ENCODE measurements at regions not wholly inside any gene's neighbourhood (a gene's known extent, or its start where the extent isn't known, plus 50 kb on each side); places are given as distances from the start of the nearest gene placed in this dataset.
"Not testable (repeated sequence)": the region's sequence is repeated elsewhere in the genome, so short reads cannot be mapped to it uniquely, and the experiment has no call there.

DNA sequence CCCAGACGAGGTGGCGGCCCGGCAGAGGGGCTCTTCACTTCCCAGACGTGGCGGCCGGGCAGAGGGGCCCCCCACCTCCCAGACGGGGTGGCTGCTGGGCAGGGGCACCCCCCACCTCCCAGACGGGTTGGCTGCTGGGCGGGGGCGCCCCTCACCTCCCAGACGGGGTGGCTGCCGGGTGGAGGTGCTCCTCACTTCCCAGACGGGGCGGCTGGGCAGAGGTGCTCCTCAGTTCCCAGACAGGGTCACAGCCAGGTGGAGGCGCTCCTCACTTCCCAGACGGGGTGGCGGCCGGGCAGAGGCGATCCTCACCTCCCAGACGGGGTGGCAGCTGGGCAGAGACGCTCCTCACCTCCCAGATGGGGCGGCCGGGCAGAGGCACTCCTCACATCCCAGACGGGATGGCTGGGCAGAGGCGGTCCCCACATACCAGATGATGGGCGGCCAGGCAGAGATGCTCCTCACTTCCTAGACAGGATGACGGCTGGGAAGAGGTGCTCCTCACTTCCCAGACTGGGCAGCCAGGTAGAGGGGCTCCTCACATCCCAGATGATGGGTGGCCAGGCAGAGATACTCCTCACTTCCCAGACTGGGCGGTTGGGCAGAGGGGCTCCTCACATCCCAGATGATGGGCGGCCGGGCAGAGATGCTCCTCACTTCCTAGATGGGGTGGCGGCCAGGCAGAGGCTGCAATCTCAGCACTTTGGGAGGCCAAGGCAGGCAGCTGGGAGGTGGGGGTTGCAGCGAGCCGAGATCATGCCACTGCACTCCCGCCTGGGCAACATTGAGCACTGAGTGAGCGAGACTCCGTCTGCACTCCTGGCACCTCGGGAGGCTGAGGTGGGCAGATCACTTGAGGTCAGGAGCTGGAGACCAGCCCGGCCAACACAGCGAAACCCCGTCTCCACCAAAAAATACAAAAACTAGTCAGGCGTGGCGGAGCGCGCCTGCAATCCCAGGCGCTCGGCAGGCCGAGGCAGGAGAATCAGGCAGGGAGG, 391.6 kb upstream of the CYLC2 start:
- not testable (repeated sequence) for TF ChIP-seq CTCF (conservative IDR thresholded peaks at IDR 0.05; ENCODE audit: low read depth, low read length); EZH2 (IDR thresholded peaks at IDR 0.05; ENCODE audit: borderline replicate concordance, low read depth, low read length, poor library complexity, severe bottlenecking)
